Bronchial epithelial cell (primary cell): ENCODE measurements at regions not wholly inside any gene's neighbourhood (a gene's known extent, or its start where the extent isn't known, plus 50 kb on each side); places are given as distances from the start of the nearest gene placed in this dataset.

ENCODE experiments used
- DNase-seq: peaks from one replicate; pipeline ENCODE4 v3.0.0-alpha.2; 2010; ENCODE audit warnings: low read depth
- FAIRE-seq: peaks from 2 replicates; lab custom pipeline; 2011; peaks lifted over from hg19 to GRCh38; lab: Jason Lieb, UNC
- H3K27me3 ChIP-seq: 2 replicates; pipeline ENCODE4 v1.5.1; 2011; ENCODE audit warnings: low read length; ENCODE audit not compliant: control insufficient read depth, insufficient read depth
- H3K36me3 ChIP-seq: 2 replicates; pipeline ENCODE4 v1.5.1; 2011; ENCODE audit warnings: low read length; ENCODE audit not compliant: control insufficient read depth, insufficient read depth
- H3K4me3 ChIP-seq: 2 replicates; pipeline ENCODE4 v1.5.1; 2011; ENCODE audit warnings: mild to moderate bottlenecking, low read depth, low read length, control low read depth
- TF ChIP-seq, protein P1 (sequence below): IDR thresholded peaks from 2 replicates; pipeline ENCODE4 v1.5.1; 2011; ENCODE audit warnings: mild to moderate bottlenecking, moderate library complexity, low read length, control low read depth, inconsistent platforms; ENCODE audit not compliant: insufficient read depth, severe bottlenecking

DNA sequence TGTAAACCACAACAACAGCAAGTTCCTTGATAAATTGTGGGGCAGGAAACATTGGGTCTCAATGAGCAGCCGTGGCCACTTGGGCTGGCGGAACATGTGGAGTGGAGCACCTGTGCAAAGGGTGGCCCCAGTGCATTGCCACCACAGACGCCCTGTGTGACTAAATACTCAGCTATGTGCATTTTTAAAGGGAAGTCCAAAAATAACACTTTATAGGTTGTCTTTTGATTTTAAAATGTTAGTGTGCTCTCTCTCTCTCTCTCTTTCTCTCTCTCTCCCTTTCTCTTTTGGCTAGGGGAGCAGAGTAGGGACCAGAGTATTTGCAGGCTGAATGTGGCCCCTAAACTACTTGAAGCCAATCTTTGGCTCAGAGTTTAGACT, 236.3 kb downstream of the BCAS1 start:
- FAIRE-seq (no peak), DNase-seq (no peak)
- H3K36me3 ChIP-seq = no peaks in the 10 kb centered on the region
- H3K4me3 ChIP-seq = no peak overlapping the region
- TF ChIP-seq, protein P1, sequence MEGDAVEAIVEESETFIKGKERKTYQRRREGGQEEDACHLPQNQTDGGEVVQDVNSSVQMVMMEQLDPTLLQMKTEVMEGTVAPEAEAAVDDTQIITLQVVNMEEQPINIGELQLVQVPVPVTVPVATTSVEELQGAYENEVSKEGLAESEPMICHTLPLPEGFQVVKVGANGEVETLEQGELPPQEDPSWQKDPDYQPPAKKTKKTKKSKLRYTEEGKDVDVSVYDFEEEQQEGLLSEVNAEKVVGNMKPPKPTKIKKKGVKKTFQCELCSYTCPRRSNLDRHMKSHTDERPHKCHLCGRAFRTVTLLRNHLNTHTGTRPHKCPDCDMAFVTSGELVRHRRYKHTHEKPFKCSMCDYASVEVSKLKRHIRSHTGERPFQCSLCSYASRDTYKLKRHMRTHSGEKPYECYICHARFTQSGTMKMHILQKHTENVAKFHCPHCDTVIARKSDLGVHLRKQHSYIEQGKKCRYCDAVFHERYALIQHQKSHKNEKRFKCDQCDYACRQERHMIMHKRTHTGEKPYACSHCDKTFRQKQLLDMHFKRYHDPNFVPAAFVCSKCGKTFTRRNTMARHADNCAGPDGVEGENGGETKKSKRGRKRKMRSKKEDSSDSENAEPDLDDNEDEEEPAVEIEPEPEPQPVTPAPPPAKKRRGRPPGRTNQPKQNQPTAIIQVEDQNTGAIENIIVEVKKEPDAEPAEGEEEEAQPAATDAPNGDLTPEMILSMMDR = no peak
- no peaks in the 10 kb centered on the region for H3K27me3 ChIP-seq

DNA sequence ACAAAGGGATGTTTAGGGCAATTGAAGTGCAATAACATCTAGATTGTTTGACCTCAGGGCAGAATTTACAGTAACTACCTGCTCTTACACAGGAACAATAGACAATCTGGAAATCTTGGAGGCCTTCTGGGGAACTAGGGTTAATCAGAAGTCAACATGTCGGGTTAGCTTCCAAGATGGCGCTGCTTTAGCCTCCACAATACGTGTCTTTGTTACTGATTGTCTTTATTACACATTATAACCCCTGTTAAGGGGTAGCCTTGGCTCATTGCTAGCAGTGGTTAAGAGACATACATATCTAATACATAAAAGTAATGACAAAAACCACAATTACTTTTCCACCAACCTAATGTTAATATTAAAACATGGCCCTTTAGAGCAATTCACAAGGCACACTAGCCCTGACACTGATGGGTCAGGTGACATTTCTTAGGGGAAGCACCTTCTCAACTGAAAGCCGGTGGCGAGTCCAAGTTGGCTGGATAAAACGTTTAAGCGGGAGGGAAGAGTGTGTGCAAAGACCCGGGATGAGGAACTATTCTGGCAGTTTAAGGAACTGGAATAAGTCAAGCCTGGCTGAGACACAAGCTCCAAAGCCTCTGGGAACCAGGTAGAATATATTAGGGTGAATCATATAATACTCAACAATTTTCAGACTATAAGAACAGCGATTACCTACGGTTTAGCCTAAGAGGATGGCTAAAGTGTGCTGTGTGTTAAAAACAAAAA, 236.9 kb downstream of the BCAS1 start:
- Histone ChIP-seq H3K4me3 (no peak overlapping the region), H3K27me3 (no peaks in the 10 kb centered on the region), H3K36me3 (no peaks in the 10 kb centered on the region)
- FAIRE-seq (no peak), DNase-seq (no peak)
- TF ChIP-seq, protein P1 = no peak

DNA sequence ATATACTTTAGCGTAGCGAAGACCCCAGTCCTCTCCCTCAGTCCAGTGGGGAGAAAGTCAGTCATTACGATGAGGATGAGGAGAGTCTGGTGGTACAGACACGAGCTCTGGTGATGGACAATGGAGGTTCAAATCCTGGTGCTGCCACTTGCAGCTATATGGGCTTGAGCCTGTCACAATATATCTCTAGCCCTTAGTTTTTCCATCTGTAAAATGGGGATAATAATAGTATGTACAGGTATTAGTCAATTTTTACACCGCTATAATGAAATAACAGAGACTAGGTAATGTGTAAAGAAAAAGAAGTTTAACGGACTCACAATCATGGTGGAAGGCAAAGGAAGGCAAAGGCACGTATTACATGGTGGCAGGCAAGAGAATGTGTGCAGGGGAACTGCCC, 237.9 kb downstream of the BCAS1 start:
- TF ChIP-seq, protein P1 = no peak
- Histone ChIP-seq H3K4me3 (no peak overlapping the region), H3K36me3 (no peaks in the 10 kb centered on the region), H3K27me3 (no peaks in the 10 kb centered on the region)
- no peak for DNase-seq
- FAIRE-seq = no peak

DNA sequence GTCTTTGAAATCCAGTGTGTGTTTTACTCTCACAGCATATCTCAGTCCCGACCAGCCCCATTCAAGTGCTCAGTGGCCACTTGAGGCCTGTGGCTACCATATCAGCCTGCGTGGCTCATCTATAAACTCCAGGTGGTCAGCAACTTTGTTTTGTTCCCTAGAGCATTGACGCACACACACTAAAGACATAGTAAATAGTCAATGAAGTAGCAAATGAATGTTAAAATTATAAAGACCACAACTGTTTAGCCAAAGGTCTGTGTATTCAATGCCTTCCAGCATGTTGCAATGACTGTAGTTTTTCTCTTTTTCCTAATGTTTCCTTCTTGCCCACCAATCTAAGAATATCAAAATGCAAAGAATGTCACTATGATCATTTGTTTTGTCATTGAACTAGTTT, 238.2 kb upstream of the ZNF217 start:
- no peaks in the 10 kb centered on the region for H3K27me3 ChIP-seq
- no peak for DNase-seq
- TF ChIP-seq, protein P1 = no peak
- no peak for FAIRE-seq
- no peaks in the 10 kb centered on the region for H3K36me3 ChIP-seq
- no peak overlapping the region for H3K4me3 ChIP-seq

DNA sequence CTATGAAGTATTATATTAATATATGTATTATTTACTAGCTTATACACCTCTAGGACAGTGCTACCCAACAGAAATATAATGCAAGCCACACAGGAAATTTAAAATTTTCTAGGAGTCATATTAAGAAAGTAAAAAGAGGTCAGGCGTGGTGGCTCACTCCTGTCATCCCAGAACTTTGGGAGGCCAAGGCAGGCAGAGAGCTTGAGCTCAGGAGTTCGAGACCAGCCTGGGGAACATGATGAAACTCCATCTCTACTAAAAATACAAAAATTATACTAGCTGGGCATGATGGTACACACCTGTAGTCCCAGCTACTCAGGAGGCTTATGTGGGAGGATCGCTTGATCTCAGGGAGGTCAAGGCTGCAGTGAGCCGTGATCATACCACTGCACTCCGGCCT, 237.6 kb upstream of the ZNF217 start:
- H3K36me3 ChIP-seq = no peaks in the 10 kb centered on the region
- FAIRE-seq = no peak
- H3K27me3 ChIP-seq = no peaks in the 10 kb centered on the region
- TF ChIP-seq, protein P1 = no peak
- H3K4me3 ChIP-seq = no peak overlapping the region
- no peak for DNase-seq
